Thyroid gland (tissue), 4 donors: ENCODE measurements at regions not wholly inside any gene's neighbourhood (a gene's known extent, or its start where the extent isn't known, plus 50 kb on each side); places are given as distances from the start of the nearest gene placed in this dataset.
"Not testable (repeated sequence)": the region's sequence is repeated elsewhere in the genome, so short reads cannot be mapped to it uniquely, and the experiment has no call there.

Source experiments
- DNase-seq, 2 donors: peaks; one replicate each; pipeline ENCODE4 v3.0.0-alpha.2; 2019
- H3K27ac ChIP-seq, 3 donors: fragments of 200-600 bp; sonication (generic); 1 replicate in 2 of 3; 2 replicates in 1 of 3; pipeline ENCODE4 v1.5.1; 2016 to 2019; ENCODE audit warnings: mild to moderate bottlenecking in 1 of 3, moderate library complexity in 1 of 3
- H3K27me3 ChIP-seq: fragments of 200-600 bp; sonication (generic); one replicate; pipeline ENCODE4 v1.5.1; 2019
- H3K36me3 ChIP-seq, 2 donors: fragments of 200-600 bp; sonication (generic); one replicate each; pipeline ENCODE4 v1.5.1; 2016 to 2019
- H3K4me1 ChIP-seq, 2 donors: fragments of 200-600 bp; sonication (generic); one replicate each; pipeline ENCODE4 v1.5.1; 2017 to 2019
- H3K4me3 ChIP-seq, 3 donors: fragments of 200-600 bp; sonication (generic); replicated peaks in 1 of 3; 1 replicate in 2 of 3; 2 replicates in 1 of 3; pipeline ENCODE4 v1.5.1; 2016; ENCODE audit warnings: mild to moderate bottlenecking in 1 of 3
- H3K9me3 ChIP-seq: fragments of 200-600 bp; sonication (generic); one replicate; pipeline ENCODE4 v1.5.1; 2017
- CTCF ChIP-seq, 6 experiments: fragments of 200-600 bp in 3 of 6; fragments of 450-650 bp in 3 of 6; sonication (generic) in 3 of 6; IDR thresholded peaks; one replicate each; pipeline ENCODE4 v1.5.1; 2016 to 2019; ENCODE audit warnings: antibody characterized with exemption in 6 of 6, mild to moderate bottlenecking in 2 of 6, inconsistent platforms in 1 of 6, moderate library complexity in 1 of 6
- POLR2A ChIP-seq, 2 donors: fragments of 450-650 bp; IDR thresholded peaks; one replicate each; pipeline ENCODE4 v1.6.1; 2017; ENCODE audit warnings: antibody characterized with exemption in 2 of 2, mild to moderate bottlenecking in 2 of 2, moderate library complexity in 1 of 2
- WGBS, 2 donors: methylation state at CpG; one replicate each; pipeline ENCODE4 v1.1.5; 2017; 5-methylcytosine and 5-hydroxymethylcytosine counted together
- intact Hi-C: fragments of 100-400 bp; cut with DNase I; formaldehyde crosslinking; loops from one replicate; pipeline ENCODE4 v1.15.1; 2023

DNA sequence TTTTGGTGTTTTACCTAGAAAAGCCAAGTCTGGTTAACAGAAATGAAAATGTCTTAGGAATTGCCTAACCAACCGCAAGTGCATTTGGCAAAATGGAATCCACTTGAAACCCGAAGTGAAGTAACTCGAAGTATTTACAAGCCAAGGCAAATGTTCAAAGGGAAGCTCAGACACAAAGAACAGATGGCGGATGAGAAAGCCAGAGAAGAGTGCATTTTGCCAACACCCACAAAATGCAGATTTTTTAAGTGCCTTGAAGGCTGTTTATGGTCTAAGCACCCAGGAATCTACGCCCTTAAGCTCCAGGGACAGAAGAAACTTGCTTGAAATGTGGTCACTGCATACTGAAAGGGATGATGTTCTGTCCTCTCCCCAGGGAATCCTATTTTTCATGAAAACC is 70.0 kb upstream of the TBXT start:
- TF ChIP-seq CTCF (IDR thresholded peaks at IDR 0.05) = no peak
- TF ChIP-seq POLR2A (IDR thresholded peaks at IDR 0.05) = no peak
- intact Hi-C loops = no loop called here
- DNase-seq = no peak
- Histone ChIP-seq H3K4me1 (no peaks in the 10 kb centered on the region), H3K27ac (no peak overlapping the region), H3K9me3 (no peaks in the 10 kb centered on the region), H3K36me3 (no peaks in the 10 kb centered on the region), H3K27me3 (no peaks in the 10 kb centered on the region), H3K4me3 (no peak overlapping the region)
- WGBS, 2 donors = 59 to 60% methylated on average over 5 of the region's 5 CpGs

- H3K27ac ChIP-seq = no peak overlapping the region
- WGBS, 2 donors = 79 to 85% methylated on average over 13 of the region's 13 CpGs
- no peaks in the 10 kb centered on the region for H3K27me3 ChIP-seq
- H3K4me1 ChIP-seq = no peaks in the 10 kb centered on the region
- no peak overlapping the region for H3K4me3 ChIP-seq
- no peaks in the 10 kb centered on the region for H3K9me3 ChIP-seq
- DNase-seq = no peak
- TF ChIP-seq POLR2A (IDR thresholded peaks at IDR 0.05) (no peak), CTCF (IDR thresholded peaks at IDR 0.05) (no peak)
- no peaks in the 10 kb centered on the region for H3K36me3 ChIP-seq
- intact Hi-C loops = no loop called here
These were observed 68.9 kb upstream of the TBXT start for GRCh38 chr6:166236596-166236995.

DNA sequence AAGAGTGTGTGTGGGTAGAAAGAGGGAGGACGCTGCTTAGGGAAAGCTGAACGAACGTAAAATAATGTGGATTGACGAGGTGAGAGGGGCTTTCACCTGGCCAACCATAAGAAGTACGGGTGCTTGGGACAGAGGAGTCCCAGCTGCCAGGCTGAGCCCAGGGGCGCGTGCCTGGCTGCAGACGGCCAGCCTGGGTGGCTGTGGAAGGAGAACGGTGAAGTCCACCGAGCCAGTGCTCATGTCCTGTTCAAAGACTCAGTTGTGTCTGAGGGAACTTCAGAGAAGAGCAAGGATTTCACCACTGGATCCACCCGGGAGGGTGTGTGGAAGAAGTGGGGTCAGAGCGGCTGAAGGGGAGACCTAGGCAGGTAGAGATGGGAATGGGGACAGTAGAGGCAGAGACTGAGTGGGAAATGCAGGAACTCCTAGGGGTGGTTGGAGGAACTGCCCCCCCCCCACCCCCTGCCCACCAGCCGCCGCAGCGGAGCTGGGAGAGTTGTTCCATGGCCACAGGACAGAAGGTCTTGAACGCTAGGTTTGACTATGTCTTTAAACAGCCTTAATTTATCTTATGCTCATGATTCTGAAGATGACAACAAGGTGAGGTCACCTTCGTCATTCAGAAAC is 68.1 kb upstream of the TBXT start:
- Histone ChIP-seq H3K4me3 (no peak overlapping the region), H3K4me1 (no peaks in the 10 kb centered on the region), H3K27ac (no peak overlapping the region), H3K36me3 (no peaks in the 10 kb centered on the region), H3K9me3 (no peaks in the 10 kb centered on the region), H3K27me3 (no peaks in the 10 kb centered on the region)
- intact Hi-C loops = no loop called here
- no peak for DNase-seq
- TF ChIP-seq POLR2A (IDR thresholded peaks at IDR 0.05) (no peak), CTCF (IDR thresholded peaks at IDR 0.05) (no peak)
- WGBS, 2 donors = 90 to 92% methylated on average over 17 of the region's 17 CpGs

- H3K4me3 ChIP-seq, H3K27me3 ChIP-seq, H3K27ac ChIP-seq, intact Hi-C loops, H3K36me3 ChIP-seq, H3K4me1 ChIP-seq, H3K9me3 ChIP-seq, DNase-seq: not testable (repeated sequence)
- 92 to 93% methylated on average over 2 of the region's 2 CpGs for WGBS, 2 donors
These were observed 63.5 kb upstream of the TBXT start for GRCh38 chr6:166231181-166231580.

GRCh38 chr6:166228839-166229528 is 61.3 kb upstream of the TBXT start:
- H3K27ac ChIP-seq = no peak overlapping the region
- TF ChIP-seq POLR2A (IDR thresholded peaks at IDR 0.05) = no peak
- TF ChIP-seq CTCF (IDR thresholded peaks at IDR 0.05) = no peak
- no peak overlapping the region for H3K4me3 ChIP-seq
- no peaks in the 10 kb centered on the region for H3K36me3 ChIP-seq
- H3K9me3 ChIP-seq = no peaks in the 10 kb centered on the region
- H3K4me1 ChIP-seq = no peaks in the 10 kb centered on the region
- no peaks in the 10 kb centered on the region for H3K27me3 ChIP-seq
- intact Hi-C loops = no loop called here
- WGBS, 2 donors = 46 to 52% methylated on average over 14 to 16 of the region's 16 CpGs
- no peak for DNase-seq
